ENCODE measurements at regions not wholly inside any gene's neighbourhood (a gene's known extent, or its start where the extent isn't known, plus 50 kb on each side); places are given as distances from the start of the nearest gene placed in this dataset.

GRCh38 chr4:41373221-41373620 lies 116.5 kb downstream of the UCHL1 start:
- H3K4me3 ChIP-seq (replicated peaks; ENCODE audit: low read depth, low read length), result no peak overlapping the region
- TF ChIP-seq CTCF (IDR thresholded peaks at IDR 0.05; ENCODE audit: low read length, missing control alignments), result no peak
- DNase-seq (ENCODE audit: low read depth), result no peak

GRCh38 chr4:41374490-41374889 lies 117.8 kb downstream of the UCHL1 start:
- H3K4me3 ChIP-seq (replicated peaks; ENCODE audit: low read depth, low read length), result no peak overlapping the region
- TF ChIP-seq CTCF (IDR thresholded peaks at IDR 0.05; ENCODE audit: low read length, missing control alignments), result no peak
- DNase-seq (ENCODE audit: low read depth), result no peak

- DNase-seq (ENCODE audit: low read depth), result no peak
- no peak overlapping the region for H3K4me3 ChIP-seq (replicated peaks; ENCODE audit: low read depth, low read length)
- no peak for TF ChIP-seq CTCF (IDR thresholded peaks at IDR 0.05; ENCODE audit: low read length, missing control alignments)
These were observed 118.8 kb downstream of the UCHL1 start for GRCh38 chr4:41375561-41375960.

- no peak for TF ChIP-seq CTCF (IDR thresholded peaks at IDR 0.05; ENCODE audit: low read length, missing control alignments)
- no peak for DNase-seq (ENCODE audit: low read depth)
- no peak overlapping the region for H3K4me3 ChIP-seq (replicated peaks; ENCODE audit: low read depth, low read length)
These were observed 120.5 kb downstream of the UCHL1 start for GRCh38 chr4:41377196-41377595.

GRCh38 chr4:41379230-41379629 lies 122.5 kb downstream of the UCHL1 start:
- H3K4me3 ChIP-seq (replicated peaks; ENCODE audit: low read depth, low read length), result no peak overlapping the region
- TF ChIP-seq CTCF (IDR thresholded peaks at IDR 0.05; ENCODE audit: low read length, missing control alignments), result no peak
- no peak for DNase-seq (ENCODE audit: low read depth)

GRCh38 chr4:41380511-41381157 lies 123.9 kb downstream of the UCHL1 start:
- H3K4me3 ChIP-seq (replicated peaks; ENCODE audit: low read depth, low read length), result no peak overlapping the region
- no peak for DNase-seq (ENCODE audit: low read depth)
- TF ChIP-seq CTCF (IDR thresholded peaks at IDR 0.05; ENCODE audit: low read length, missing control alignments), result no peak

- DNase-seq (ENCODE audit: low read depth), result no peak
- no peak for TF ChIP-seq CTCF (IDR thresholded peaks at IDR 0.05; ENCODE audit: low read length, missing control alignments)
- no peak overlapping the region for H3K4me3 ChIP-seq (replicated peaks; ENCODE audit: low read depth, low read length)
These were observed 124.7 kb downstream of the UCHL1 start for GRCh38 chr4:41381384-41381783.
